T-helper 2 cell treated with Interferon-gamma antibody and Interleukin-4, amounts not matched to agents 5 μg/mL and 100 μg/mL, for 36 hours (primary cell): ENCODE measurements at regions not wholly inside any gene's neighbourhood (a gene's known extent, or its start where the extent isn't known, plus 50 kb on each side); places are given as distances from the start of the nearest gene placed in this dataset.

ENCODE experiments used
- DNase-seq: peaks from one replicate; pipeline ENCODE4 v3.0.0; 2021; ENCODE audit warnings: low spot score
- H3K27ac Mint-ChIP-seq: one replicate; pipeline ENCODE4 v1.8.0; 2021; ENCODE audit warnings: mild to moderate bottlenecking, mixed read lengths
- H3K27me3 Mint-ChIP-seq: one replicate; pipeline ENCODE4 v1.8.0; 2021; ENCODE audit warnings: low read depth, mixed read lengths
- H3K36me3 Mint-ChIP-seq: one replicate; pipeline ENCODE4 v1.8.0; 2021; ENCODE audit warnings: low read depth, mixed read lengths
- H3K4me1 Mint-ChIP-seq: one replicate; pipeline ENCODE4 v1.8.0; 2021; ENCODE audit warnings: low read depth, mixed read lengths
- H3K4me3 Mint-ChIP-seq: one replicate; pipeline ENCODE4 v1.8.0; 2022; ENCODE audit warnings: mild to moderate bottlenecking, moderate library complexity, mixed read lengths
- H3K9me3 Mint-ChIP-seq: one replicate; pipeline ENCODE4 v1.8.0; 2021; ENCODE audit warnings: mixed read lengths

GRCh38 chr1:199856216-199856780 lies 171.2 kb upstream of the NR5A2 start:
- no peak overlapping the region for H3K27ac Mint-ChIP-seq
- H3K4me3 Mint-ChIP-seq = no peak overlapping the region

GRCh38 chr1:199857108-199857507 lies 170.4 kb upstream of the NR5A2 start:
- Mint-ChIP-seq H3K9me3 (no peaks in the 10 kb centered on the region), H3K36me3 (no peaks in the 10 kb centered on the region), H3K4me3 (no peak overlapping the region), H3K27ac (no peak overlapping the region), H3K27me3 (peaks cover 5% of the 10 kb centered on the region), H3K4me1 (no peaks in the 10 kb centered on the region)
- no peak for DNase-seq

More at GRCh38 chr1:199856216-199856780, 171.2 kb upstream of the NR5A2 start:
- H3K27me3 Mint-ChIP-seq = peaks cover 5% of the 10 kb centered on the region
- no peaks in the 10 kb centered on the region for H3K9me3 Mint-ChIP-seq
- H3K36me3 Mint-ChIP-seq = no peaks in the 10 kb centered on the region
- H3K4me1 Mint-ChIP-seq = no peaks in the 10 kb centered on the region
- no peak for DNase-seq

- no peak overlapping the region for H3K27ac Mint-ChIP-seq
Measured at GRCh38 chr1:199857516-199857915, 170.0 kb upstream of the NR5A2 start.

GRCh38 chr1:199858171-199858570 lies 169.3 kb upstream of the NR5A2 start:
- H3K4me1 Mint-ChIP-seq = no peaks in the 10 kb centered on the region
- H3K36me3 Mint-ChIP-seq = no peaks in the 10 kb centered on the region
- DNase-seq = no peak
- no peak overlapping the region for H3K27ac Mint-ChIP-seq
- peaks cover 5% of the 10 kb centered on the region for H3K27me3 Mint-ChIP-seq
- no peak overlapping the region for H3K4me3 Mint-ChIP-seq
- H3K9me3 Mint-ChIP-seq = no peaks in the 10 kb centered on the region

More at GRCh38 chr1:199857516-199857915, 170.0 kb upstream of the NR5A2 start:
- H3K4me1 Mint-ChIP-seq = no peaks in the 10 kb centered on the region
- H3K27me3 Mint-ChIP-seq = peaks cover 5% of the 10 kb centered on the region
- H3K36me3 Mint-ChIP-seq = no peaks in the 10 kb centered on the region
- DNase-seq = no peak
- H3K4me3 Mint-ChIP-seq = no peak overlapping the region
- no peaks in the 10 kb centered on the region for H3K9me3 Mint-ChIP-seq

- Mint-ChIP-seq H3K27me3 (peaks cover 5% of the 10 kb centered on the region), H3K27ac (no peak overlapping the region), H3K4me3 (no peak overlapping the region), H3K9me3 (no peaks in the 10 kb centered on the region), H3K4me1 (no peaks in the 10 kb centered on the region), H3K36me3 (no peaks in the 10 kb centered on the region)
- DNase-seq = no peak
Measured at GRCh38 chr1:199858856-199859255, 168.7 kb upstream of the NR5A2 start.

- no peaks in the 10 kb centered on the region for H3K9me3 Mint-ChIP-seq
- no peaks in the 10 kb centered on the region for H3K4me1 Mint-ChIP-seq
- peaks cover 3% of the 10 kb centered on the region for H3K27me3 Mint-ChIP-seq
- H3K36me3 Mint-ChIP-seq = no peaks in the 10 kb centered on the region
- no peak overlapping the region for H3K27ac Mint-ChIP-seq
- no peak for DNase-seq
- no peak overlapping the region for H3K4me3 Mint-ChIP-seq
Measured at GRCh38 chr1:199859491-199859933, 168.0 kb upstream of the NR5A2 start.

GRCh38 chr1:199861020-199861795 lies 166.3 kb upstream of the NR5A2 start:
- Mint-ChIP-seq H3K27me3 (peaks cover 3% of the 10 kb centered on the region), H3K27ac (no peak overlapping the region), H3K4me3 (no peak overlapping the region), H3K36me3 (no peaks in the 10 kb centered on the region), H3K4me1 (no peaks in the 10 kb centered on the region), H3K9me3 (no peaks in the 10 kb centered on the region)
- no peak for DNase-seq

- Mint-ChIP-seq H3K4me3 (no peak overlapping the region), H3K27ac (no peak overlapping the region), H3K9me3 (no peaks in the 10 kb centered on the region), H3K27me3 (peaks cover 3% of the 10 kb centered on the region), H3K4me1 (no peaks in the 10 kb centered on the region), H3K36me3 (no peaks in the 10 kb centered on the region)
- no peak for DNase-seq
Measured at GRCh38 chr1:199862047-199862446, 165.5 kb upstream of the NR5A2 start.

- H3K27ac Mint-ChIP-seq = no peak overlapping the region
- no peaks in the 10 kb centered on the region for H3K4me1 Mint-ChIP-seq
- H3K36me3 Mint-ChIP-seq = no peaks in the 10 kb centered on the region
- H3K9me3 Mint-ChIP-seq = no peaks in the 10 kb centered on the region
- peaks cover 7% of the 10 kb centered on the region for H3K27me3 Mint-ChIP-seq
- DNase-seq = no peak
- no peak overlapping the region for H3K4me3 Mint-ChIP-seq
Measured at GRCh38 chr1:199866210-199866617, 161.3 kb upstream of the NR5A2 start.

GRCh38 chr1:199867601-199868000 lies 159.9 kb upstream of the NR5A2 start:
- H3K4me1 Mint-ChIP-seq = no peaks in the 10 kb centered on the region
- H3K27me3 Mint-ChIP-seq = peaks cover 8% of the 10 kb centered on the region
- no peaks in the 10 kb centered on the region for H3K9me3 Mint-ChIP-seq
- H3K4me3 Mint-ChIP-seq = no peak overlapping the region
- no peak overlapping the region for H3K27ac Mint-ChIP-seq
- no peaks in the 10 kb centered on the region for H3K36me3 Mint-ChIP-seq
- no peak for DNase-seq

- H3K27me3 Mint-ChIP-seq = peaks cover 8% of the 10 kb centered on the region
- no peak for DNase-seq
- no peaks in the 10 kb centered on the region for H3K9me3 Mint-ChIP-seq
- H3K4me3 Mint-ChIP-seq = no peak overlapping the region
- no peaks in the 10 kb centered on the region for H3K36me3 Mint-ChIP-seq
- no peak overlapping the region for H3K27ac Mint-ChIP-seq
- H3K4me1 Mint-ChIP-seq = no peaks in the 10 kb centered on the region
Measured at GRCh38 chr1:199868777-199869176, 158.7 kb upstream of the NR5A2 start.

GRCh38 chr1:199875337-199875736 lies 152.2 kb upstream of the NR5A2 start:
- Mint-ChIP-seq H3K27ac (no peak overlapping the region), H3K27me3 (peaks cover 5% of the 10 kb centered on the region), H3K9me3 (no peaks in the 10 kb centered on the region), H3K36me3 (no peaks in the 10 kb centered on the region), H3K4me3 (no peak overlapping the region), H3K4me1 (no peaks in the 10 kb centered on the region)
- no peak for DNase-seq

GRCh38 chr1:199875856-199876255 lies 151.7 kb upstream of the NR5A2 start:
- H3K4me3 Mint-ChIP-seq = no peak overlapping the region
- peaks cover 5% of the 10 kb centered on the region for H3K27me3 Mint-ChIP-seq
- H3K4me1 Mint-ChIP-seq = no peaks in the 10 kb centered on the region
- DNase-seq = no peak
- H3K27ac Mint-ChIP-seq = no peak overlapping the region
- no peaks in the 10 kb centered on the region for H3K36me3 Mint-ChIP-seq
- H3K9me3 Mint-ChIP-seq = no peaks in the 10 kb centered on the region

GRCh38 chr1:199877526-199878384 lies 149.8 kb upstream of the NR5A2 start:
- H3K4me1 Mint-ChIP-seq = no peaks in the 10 kb centered on the region
- H3K27ac Mint-ChIP-seq = no peak overlapping the region
- H3K4me3 Mint-ChIP-seq = no peak overlapping the region
- no peaks in the 10 kb centered on the region for H3K9me3 Mint-ChIP-seq
- DNase-seq = no peak
- peaks cover 3% of the 10 kb centered on the region for H3K27me3 Mint-ChIP-seq
- no peaks in the 10 kb centered on the region for H3K36me3 Mint-ChIP-seq
